H7 (cell line): ENCODE measurements at regions not wholly inside any gene's neighbourhood (a gene's known extent, or its start where the extent isn't known, plus 50 kb on each side); places are given as distances from the start of the nearest gene placed in this dataset.

ENCODE experiments used
- DNase-seq: peaks from one replicate; pipeline ENCODE4 v3.0.0; 2012
- H3K27me3 ChIP-seq: 2 replicates; pipeline ENCODE4 v1.6.0; 2011; ENCODE audit warnings: mild to moderate bottlenecking, low read length; ENCODE audit not compliant: control insufficient read depth, insufficient read depth
- H3K36me3 ChIP-seq: replicated peaks from 2 replicates; pipeline ENCODE4 v1.5.1; 2011; ENCODE audit warnings: low read length; ENCODE audit not compliant: control insufficient read depth, insufficient read depth
- H3K4me3 ChIP-seq: 2 replicates; pipeline ENCODE4 v1.5.1; 2011; ENCODE audit warnings: low read depth, mild to moderate bottlenecking, control low read depth, low read length, moderate library complexity; ENCODE audit not compliant: insufficient read depth

GRCh38 chr3:63753567-63753966 lies 65.5 kb upstream of the C3orf49 start:
- Histone ChIP-seq H3K36me3 (no peaks in the 10 kb centered on the region), H3K4me3 (no peak overlapping the region), H3K27me3 (no peaks in the 10 kb centered on the region)
- DNase-seq: peak; percentile 11

DNA sequence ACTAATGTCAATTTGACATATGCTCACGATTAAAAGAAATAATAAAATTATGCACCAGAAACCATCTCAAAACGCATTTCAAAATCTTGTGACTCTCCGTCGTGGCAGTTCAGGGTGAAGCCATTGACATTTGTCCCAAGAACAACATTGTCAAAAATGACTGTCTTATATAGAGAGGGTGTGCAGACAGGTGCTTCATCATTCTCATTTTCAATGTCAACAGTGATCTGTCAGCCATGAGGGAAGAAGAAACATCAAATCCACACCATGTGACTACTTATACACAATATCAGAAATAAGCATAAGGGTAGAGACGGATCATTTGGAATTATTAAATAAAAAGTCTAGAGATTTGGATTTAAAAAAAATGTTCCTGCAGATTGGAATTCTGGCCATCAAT lies 65.1 kb upstream of the C3orf49 start:
- no peaks in the 10 kb centered on the region for H3K27me3 ChIP-seq
- no peak for DNase-seq
- no peaks in the 10 kb centered on the region for H3K36me3 ChIP-seq
- no peak overlapping the region for H3K4me3 ChIP-seq

DNA sequence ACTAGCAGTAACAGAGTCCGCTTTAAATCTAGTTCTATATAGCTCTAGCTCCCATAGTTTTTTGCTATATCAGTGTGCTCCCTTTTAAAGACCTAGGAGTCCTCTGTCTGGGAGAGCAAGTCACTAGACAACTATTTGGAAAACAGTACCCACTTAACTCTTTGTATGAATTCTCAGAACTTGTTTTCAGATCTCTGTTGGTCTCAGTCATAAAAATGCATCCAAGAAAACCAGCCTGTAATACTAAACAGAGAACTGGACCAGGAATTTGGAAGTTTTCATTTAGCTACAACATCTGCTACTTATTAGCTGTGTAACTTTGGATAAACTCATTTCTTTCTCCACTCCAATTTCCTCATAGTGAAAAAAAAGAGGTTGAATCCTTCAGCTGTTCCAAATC lies 56.9 kb upstream of the C3orf49 start:
- H3K4me3 ChIP-seq: no peak overlapping the region
- DNase-seq: no peak

DNA sequence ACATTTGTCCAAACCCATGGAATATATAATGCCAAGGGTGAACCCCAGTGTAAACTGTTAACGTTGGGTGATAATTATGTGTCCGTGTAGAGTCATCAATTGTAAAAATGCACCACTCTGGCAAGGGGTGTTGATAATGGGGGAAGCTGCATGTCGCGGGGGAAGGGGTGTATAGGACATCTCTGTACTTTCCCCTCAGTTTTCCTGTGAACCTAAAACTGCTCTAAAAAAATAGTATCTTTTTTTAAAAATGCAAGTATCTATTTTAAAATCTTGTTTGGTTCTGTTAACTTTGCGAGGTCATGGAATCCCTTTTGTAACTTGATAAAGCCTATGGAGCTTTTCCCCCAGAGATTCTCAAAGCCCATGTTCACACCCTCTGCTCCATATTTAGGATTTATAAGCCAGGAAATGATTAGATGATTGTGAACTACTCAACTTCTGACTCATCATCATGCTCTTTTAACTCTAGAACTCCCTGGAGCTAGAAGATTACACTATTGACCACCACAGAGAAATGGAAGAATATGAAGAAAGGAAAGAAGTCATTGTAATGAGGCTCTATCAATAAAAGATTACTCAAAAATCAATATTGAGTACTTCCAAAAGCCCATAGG lies 56.1 kb upstream of the C3orf49 start:
- no peak overlapping the region for H3K4me3 ChIP-seq
- H3K27me3 ChIP-seq: no peaks in the 10 kb centered on the region
- no peaks in the 10 kb centered on the region for H3K36me3 ChIP-seq
- no peak for DNase-seq

More for the DNA sequence above, 56.9 kb upstream of the C3orf49 start:
- Histone ChIP-seq H3K27me3 (no peaks in the 10 kb centered on the region), H3K36me3 (no peaks in the 10 kb centered on the region)

DNA sequence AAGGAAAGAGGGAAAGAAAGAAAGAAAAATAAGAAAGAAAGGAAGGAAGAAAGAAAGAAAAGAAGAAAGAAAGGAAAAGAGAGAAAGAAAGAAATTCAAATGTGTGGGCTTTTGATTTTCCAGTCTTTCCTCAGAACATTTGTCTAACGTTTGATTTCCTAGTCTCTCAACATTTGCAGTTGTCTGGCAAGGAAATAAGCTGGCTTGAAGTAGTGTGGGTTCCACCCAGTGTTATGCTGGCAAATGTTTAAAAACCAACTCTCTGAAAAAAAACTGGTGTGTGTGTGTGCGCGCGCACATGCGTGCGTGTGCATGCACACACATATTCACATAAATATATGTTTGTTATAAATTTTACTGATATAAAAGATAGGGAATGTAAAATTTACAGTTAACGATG lies 54.6 kb upstream of the C3orf49 start:
- Histone ChIP-seq H3K4me3 (no peak overlapping the region), H3K36me3 (no peaks in the 10 kb centered on the region), H3K27me3 (no peaks in the 10 kb centered on the region)
- DNase-seq: no peak

DNA sequence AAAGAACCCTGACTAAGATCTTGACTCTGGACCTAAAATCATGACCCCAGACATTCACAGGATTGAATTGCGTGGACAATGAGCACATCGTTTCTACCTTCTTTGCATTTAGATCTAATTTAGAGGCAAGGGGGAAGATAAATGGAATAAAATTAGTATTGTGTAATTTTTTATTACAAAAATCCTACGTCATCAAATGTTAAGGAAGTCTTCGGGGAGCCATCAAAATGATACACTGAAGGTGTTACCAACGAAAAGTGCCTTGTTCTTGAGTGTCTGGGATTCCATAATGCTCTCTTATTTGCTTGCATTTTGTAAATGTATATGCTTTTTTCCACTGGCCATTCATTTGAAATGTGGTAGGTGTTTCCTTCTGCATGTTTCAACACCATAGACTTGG lies 52.8 kb upstream of the C3orf49 start:
- no peaks in the 10 kb centered on the region for H3K27me3 ChIP-seq
- no peak overlapping the region for H3K4me3 ChIP-seq
- no peak for DNase-seq
- no peaks in the 10 kb centered on the region for H3K36me3 ChIP-seq

DNA sequence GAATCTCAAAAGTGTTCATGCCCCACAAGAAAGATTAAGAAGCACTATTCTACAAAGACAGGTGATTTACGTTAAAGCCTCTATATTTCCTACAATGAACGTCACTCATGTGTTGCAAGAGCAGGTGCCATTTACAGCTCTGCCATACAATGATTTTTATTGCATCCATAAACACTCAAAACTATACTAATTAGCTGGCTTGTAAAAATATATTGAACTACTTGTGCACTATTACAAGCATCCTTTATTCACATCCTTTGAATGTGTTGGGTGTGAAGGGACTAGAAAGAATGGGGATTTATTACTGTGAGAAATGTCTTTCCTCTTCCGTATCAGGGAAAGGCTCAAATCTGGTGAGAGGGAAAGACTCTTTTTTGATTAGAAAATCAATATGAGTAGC lies 50.7 kb upstream of the C3orf49 start:
- no peak overlapping the region for H3K4me3 ChIP-seq
- no peak for DNase-seq
- H3K27me3 ChIP-seq: no peaks in the 10 kb centered on the region
- no peaks in the 10 kb centered on the region for H3K36me3 ChIP-seq

DNA sequence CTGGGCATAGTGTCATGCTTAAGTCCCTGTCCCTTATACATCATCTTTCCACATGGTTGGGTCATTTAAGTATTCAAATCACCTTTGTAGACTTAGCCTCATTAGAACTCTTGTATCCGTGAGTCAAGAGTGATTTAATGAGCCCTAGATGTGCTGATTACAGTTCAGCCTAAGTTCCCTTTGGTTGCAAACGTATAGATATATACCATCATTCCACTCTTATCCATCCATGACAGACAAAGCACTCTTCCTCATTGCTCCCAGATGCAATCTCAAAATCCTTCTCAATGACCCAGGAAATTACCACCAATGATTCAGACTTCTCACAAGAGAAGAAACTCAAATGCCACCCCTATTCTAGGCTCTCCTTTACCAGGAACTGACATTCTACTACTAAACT lies 50.2 kb upstream of the C3orf49 start:
- Histone ChIP-seq H3K27me3 (no peaks in the 10 kb centered on the region), H3K4me3 (no peak overlapping the region), H3K36me3 (no peaks in the 10 kb centered on the region)
- DNase-seq: no peak
